ENCODE measurements at regions not wholly inside any gene's neighbourhood (a gene's known extent, or its start where the extent isn't known, plus 50 kb on each side); places are given as distances from the start of the nearest gene placed in this dataset.

GRCh38 chrX:122625239-122625638 is 558.8 kb upstream of the GRIA3 start:
- Histone ChIP-seq H3K4me3 (ENCODE audit: low read length) (no peak overlapping the region), H3F3A (ENCODE audit: insufficient read depth, low read length) (no peaks in the 10 kb centered on the region), H3K4me2 (ENCODE audit: low read depth, low read length) (no peak overlapping the region), H3K36me3 (replicated peaks; ENCODE audit: insufficient read depth, low read length) (no peaks in the 10 kb centered on the region), H3K27me3 (replicated peaks; ENCODE audit: insufficient read depth, low read length) (no peaks in the 10 kb centered on the region), H3K9me3 (replicated peaks; ENCODE audit: insufficient read depth, low read length) (no peaks in the 10 kb centered on the region), H2AFZ (ENCODE audit: low read length) (no peak overlapping the region), H4K20me1 (ENCODE audit: insufficient read depth, low read length) (no peaks in the 10 kb centered on the region), H3K27ac (ENCODE audit: low read length) (no peak overlapping the region), H3K4me1 (ENCODE audit: low read length) (no peaks in the 10 kb centered on the region), H3K9ac (ENCODE audit: low read length) (no peak overlapping the region), H3K9me2 (replicated peaks; ENCODE audit: insufficient read depth, low read length) (no peaks in the 10 kb centered on the region), H3K79me2 (ENCODE audit: low read length) (no peaks in the 10 kb centered on the region)
- DNase-seq, result no peak
- TF ChIP-seq EZH2phosphoT487 (IDR thresholded peaks at IDR 0.05; ENCODE audit: low read length), result no peak

- no peak for TF ChIP-seq EZH2phosphoT487 (IDR thresholded peaks at IDR 0.05; ENCODE audit: low read length)
- no peak for TF ChIP-seq CTCF (IDR thresholded peaks at IDR 0.05; ENCODE audit: low read length)
- no peak for TF ChIP-seq EZH2 (optimal IDR thresholded peaks at IDR 0.05; ENCODE audit: low read depth, low read length)
- no peak for DNase-seq
- Histone ChIP-seq H3K36me3 (replicated peaks; ENCODE audit: insufficient read depth, low read length) (no peaks in the 10 kb centered on the region), H3K27me3 (replicated peaks; ENCODE audit: insufficient read depth, low read length) (no peaks in the 10 kb centered on the region), H3K79me2 (ENCODE audit: low read length) (no peaks in the 10 kb centered on the region), H3K9me3 (replicated peaks; ENCODE audit: insufficient read depth, low read length) (no peaks in the 10 kb centered on the region), H3K4me2 (ENCODE audit: low read depth, low read length) (no peak overlapping the region), H3K9me2 (replicated peaks; ENCODE audit: insufficient read depth, low read length) (no peaks in the 10 kb centered on the region), H3K4me1 (ENCODE audit: low read length) (no peaks in the 10 kb centered on the region), H2AFZ (ENCODE audit: low read length) (no peak overlapping the region), H3F3A (ENCODE audit: insufficient read depth, low read length) (no peaks in the 10 kb centered on the region), H3K9ac (ENCODE audit: low read length) (no peak overlapping the region), H4K20me1 (ENCODE audit: insufficient read depth, low read length) (no peaks in the 10 kb centered on the region), H3K27ac (ENCODE audit: low read length) (no peak overlapping the region), H3K4me3 (ENCODE audit: low read length) (no peak overlapping the region)
Observed at GRCh38 chrX:122625821-122626220, 558.3 kb upstream of the GRIA3 start.

GRCh38 chrX:122626871-122627270 is 557.2 kb upstream of the GRIA3 start:
- Histone ChIP-seq H3K4me3 (ENCODE audit: low read length) (no peak overlapping the region), H3K27ac (ENCODE audit: low read length) (no peak overlapping the region), H3K27me3 (replicated peaks; ENCODE audit: insufficient read depth, low read length) (no peaks in the 10 kb centered on the region), H3K79me2 (ENCODE audit: low read length) (no peaks in the 10 kb centered on the region), H4K20me1 (ENCODE audit: insufficient read depth, low read length) (no peaks in the 10 kb centered on the region), H3K4me2 (ENCODE audit: low read depth, low read length) (no peak overlapping the region), H3K4me1 (ENCODE audit: low read length) (no peaks in the 10 kb centered on the region), H2AFZ (ENCODE audit: low read length) (no peak overlapping the region), H3K9ac (ENCODE audit: low read length) (no peak overlapping the region), H3K9me2 (replicated peaks; ENCODE audit: insufficient read depth, low read length) (no peaks in the 10 kb centered on the region), H3K9me3 (replicated peaks; ENCODE audit: insufficient read depth, low read length) (no peaks in the 10 kb centered on the region), H3K36me3 (replicated peaks; ENCODE audit: insufficient read depth, low read length) (no peaks in the 10 kb centered on the region), H3F3A (ENCODE audit: insufficient read depth, low read length) (no peaks in the 10 kb centered on the region)
- no peak for DNase-seq
- TF ChIP-seq EZH2 (optimal IDR thresholded peaks at IDR 0.05; ENCODE audit: low read depth, low read length) (no peak), CTCF (IDR thresholded peaks at IDR 0.05; ENCODE audit: low read length) (no peak), EZH2phosphoT487 (IDR thresholded peaks at IDR 0.05; ENCODE audit: low read length) (no peak)

GRCh38 chrX:122641136-122641535 is 542.9 kb upstream of the GRIA3 start:
- Histone ChIP-seq H3K9ac (ENCODE audit: low read length) (no peak overlapping the region), H3K4me3 (ENCODE audit: low read length) (no peak overlapping the region), H3K27ac (ENCODE audit: low read length) (no peak overlapping the region), H3K9me3 (replicated peaks; ENCODE audit: insufficient read depth, low read length) (no peaks in the 10 kb centered on the region), H4K20me1 (ENCODE audit: insufficient read depth, low read length) (no peaks in the 10 kb centered on the region), H3K79me2 (ENCODE audit: low read length) (no peaks in the 10 kb centered on the region), H2AFZ (ENCODE audit: low read length) (no peak overlapping the region), H3K36me3 (replicated peaks; ENCODE audit: insufficient read depth, low read length) (no peaks in the 10 kb centered on the region), H3K9me2 (replicated peaks; ENCODE audit: insufficient read depth, low read length) (no peaks in the 10 kb centered on the region), H3K27me3 (replicated peaks; ENCODE audit: insufficient read depth, low read length) (no peaks in the 10 kb centered on the region), H3K4me1 (ENCODE audit: low read length) (no peaks in the 10 kb centered on the region), H3K4me2 (ENCODE audit: low read depth, low read length) (no peak overlapping the region), H3F3A (ENCODE audit: insufficient read depth, low read length) (no peaks in the 10 kb centered on the region)
- DNase-seq, result no peak
- TF ChIP-seq EZH2 (optimal IDR thresholded peaks at IDR 0.05; ENCODE audit: low read depth, low read length) (no peak), EZH2phosphoT487 (IDR thresholded peaks at IDR 0.05; ENCODE audit: low read length) (no peak), CTCF (IDR thresholded peaks at IDR 0.05; ENCODE audit: low read length) (no peak)
